HG03457 (cell line): ENCODE measurements at regions not wholly inside any gene's neighbourhood (a gene's known extent, or its start where the extent isn't known, plus 50 kb on each side); places are given as distances from the start of the nearest gene placed in this dataset.
"Not testable (repeated sequence)": the region's sequence is repeated elsewhere in the genome, so short reads cannot be mapped to it uniquely, and the experiment has no call there.

Source experiments
- ATAC-seq: cut with Tn5 transposase; IDR thresholded peaks from one replicate; pipeline ENCODE4 v1.9.1; 2021; ENCODE audit warnings: moderate number of reproducible peaks; ENCODE audit not compliant: unreplicated experiment

DNA sequence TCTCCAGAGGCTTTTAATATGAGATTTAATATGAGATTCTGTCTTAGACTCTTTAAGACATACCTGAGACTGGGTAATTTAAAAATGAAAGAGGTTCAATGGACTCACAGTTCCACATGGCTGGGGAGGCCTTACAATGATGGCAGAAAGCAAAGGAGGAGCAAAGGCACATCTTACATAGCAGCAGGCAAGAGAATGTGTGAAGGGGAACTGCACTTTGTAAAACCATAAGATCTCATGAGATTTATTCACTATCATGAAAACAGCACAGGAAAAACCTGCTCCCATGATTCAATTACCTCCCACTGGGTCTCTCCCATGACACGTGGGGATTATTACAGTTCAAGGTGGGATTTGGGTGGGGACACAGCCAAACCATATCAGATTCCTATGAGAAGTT is 79.2 kb upstream of the DTNBP1 start:
- not testable (repeated sequence) for ATAC-seq

DNA sequence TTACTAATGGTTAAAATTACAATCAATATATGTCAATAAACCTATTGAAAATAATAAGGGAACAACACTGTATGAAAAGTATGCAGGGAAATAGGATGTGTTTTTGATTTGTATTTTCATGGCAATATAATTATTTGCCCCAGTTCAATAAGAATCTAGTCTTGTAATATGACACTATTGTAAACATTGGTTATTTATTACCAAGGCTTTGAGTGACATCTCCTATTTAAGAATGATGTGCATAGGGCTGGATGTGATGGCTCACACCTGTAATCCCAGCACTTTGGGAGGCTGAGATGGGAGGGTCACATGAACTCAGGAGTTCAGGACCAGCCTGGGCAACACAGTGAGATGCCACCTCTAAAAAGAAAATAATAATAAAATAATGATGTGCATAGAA is 78.6 kb upstream of the DTNBP1 start:
- no peak for ATAC-seq

- ATAC-seq: no peak
Observed at GRCh38 chr6:15739867-15740266, 77.0 kb upstream of the DTNBP1 start.

GRCh38 chr6:15739353-15739752 is 76.5 kb upstream of the DTNBP1 start:
- no peak for ATAC-seq

DNA sequence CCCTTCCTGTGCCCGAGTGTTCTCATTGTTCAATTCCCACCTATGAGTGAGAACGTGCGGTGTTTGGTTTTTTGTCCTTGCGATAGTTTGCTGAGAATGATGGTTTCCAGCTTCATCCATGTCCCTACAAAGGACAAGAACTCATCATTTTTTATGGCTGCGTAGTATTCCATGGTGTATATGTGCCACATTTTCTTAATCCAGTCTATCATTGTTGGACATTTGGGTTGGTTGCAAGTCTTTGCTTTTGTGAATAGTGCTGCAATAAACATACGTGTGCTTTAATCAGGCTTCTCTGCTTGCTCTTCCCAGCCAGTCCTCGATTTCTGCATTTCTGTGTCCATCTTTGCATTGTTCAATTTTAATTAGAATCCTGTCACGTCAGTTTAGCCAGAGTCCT is 75.4 kb upstream of the DTNBP1 start:
- not testable (repeated sequence) for ATAC-seq

GRCh38 chr6:15736297-15736696 is 73.5 kb upstream of the DTNBP1 start:
- ATAC-seq: no peak

- no peak for ATAC-seq
Observed at GRCh38 chr6:15735567-15736265, 72.9 kb upstream of the DTNBP1 start.

- ATAC-seq: no peak
Observed at GRCh38 chr6:15734118-15734897, 71.5 kb upstream of the DTNBP1 start.

- no peak for ATAC-seq
Observed at GRCh38 chr6:15730922-15731321, 68.1 kb upstream of the DTNBP1 start.

DNA sequence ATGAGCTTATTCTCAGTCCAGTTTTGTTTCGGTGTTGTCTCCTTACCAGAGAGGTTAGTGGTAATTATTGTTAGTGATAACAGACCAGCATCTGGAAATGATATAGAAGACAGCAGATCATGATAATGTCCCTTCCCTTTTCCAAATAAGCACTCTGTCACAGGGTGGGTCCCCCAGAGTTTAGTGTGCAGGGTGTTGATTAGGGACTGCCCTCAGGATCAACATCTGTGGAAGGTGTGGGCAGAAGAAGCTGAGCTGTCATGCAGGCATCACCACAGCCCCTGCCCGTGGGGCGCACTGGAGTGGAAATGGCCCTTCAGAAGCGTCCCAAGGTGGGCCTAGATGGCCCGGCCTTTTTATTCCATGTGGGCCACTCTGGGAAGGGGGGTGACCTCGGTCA is 67.6 kb upstream of the DTNBP1 start:
- ATAC-seq: no peak

DNA sequence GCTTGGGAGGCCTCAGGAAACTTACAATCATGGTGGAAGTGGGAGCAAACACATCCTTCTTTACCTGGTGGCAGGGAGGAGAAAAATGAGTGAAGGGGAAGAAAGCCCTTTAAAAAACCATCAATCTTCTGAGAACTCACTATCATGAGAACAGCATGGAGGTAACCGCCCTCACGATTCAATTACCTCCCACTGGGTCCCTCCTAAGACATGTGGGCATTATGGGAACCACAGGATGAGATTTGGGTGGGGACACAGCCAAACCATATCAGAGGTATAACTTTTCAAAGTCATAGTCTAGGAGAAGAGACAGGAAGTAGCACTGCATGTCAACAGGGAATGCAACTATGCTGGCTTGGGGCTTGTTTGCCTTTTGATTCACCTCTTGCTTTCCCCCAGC is 59.9 kb upstream of the DTNBP1 start:
- no peak for ATAC-seq

- ATAC-seq: no peak
Observed at GRCh38 chr6:15716889-15717288, 54.1 kb upstream of the DTNBP1 start.

GRCh38 chr6:15715851-15716250 is 53.0 kb upstream of the DTNBP1 start:
- ATAC-seq: no peak

- no peak for ATAC-seq
Observed at GRCh38 chr6:15715060-15715459, 52.2 kb upstream of the DTNBP1 start.

GRCh38 chr6:15714658-15715057 is 51.8 kb upstream of the DTNBP1 start:
- no peak for ATAC-seq

- ATAC-seq: no peak
Observed at GRCh38 chr6:15713325-15713724, 50.5 kb upstream of the DTNBP1 start.

DNA sequence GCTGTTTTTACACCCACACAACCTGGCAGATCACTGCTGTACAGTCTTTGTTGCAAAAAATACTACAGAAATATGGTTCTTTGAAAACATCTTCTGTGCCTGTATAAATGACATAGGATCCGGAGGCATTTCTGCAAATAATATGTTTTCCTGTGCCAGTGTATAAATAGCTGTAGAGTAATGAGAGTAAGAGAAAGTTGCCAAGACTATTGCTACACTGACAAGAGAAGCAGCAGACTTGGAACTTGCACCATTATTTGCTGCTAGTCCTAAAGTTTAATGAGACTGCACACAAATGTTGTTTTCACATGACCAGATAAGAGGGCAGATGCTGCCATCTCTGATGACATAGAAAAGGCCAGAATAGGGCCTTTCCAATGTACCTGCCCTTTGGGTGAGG is 50.0 kb upstream of the DTNBP1 start:
- no peak for ATAC-seq
